Gastrocnemius medialis (tissue), 4 donors: ENCODE measurements at regions not wholly inside any gene's neighbourhood (a gene's known extent, or its start where the extent isn't known, plus 50 kb on each side); places are given as distances from the start of the nearest gene placed in this dataset.

Experiments
- POLR2A ChIP-seq, 2 donors: fragments of 450-650 bp; IDR thresholded peaks; one replicate each; pipeline ENCODE4 v1.6.1; 2017; ENCODE audit warnings: antibody characterized with exemption in 2 of 2, mild to moderate bottlenecking in 2 of 2, moderate library complexity in 2 of 2
- TF ChIP-seq, protein P1 (sequence below), 5 experiments: fragments of 450-650 bp in 3 of 5; fragments of 200-600 bp in 2 of 5; sonication (generic) in 2 of 5; IDR thresholded peaks in 4 of 5; conservative IDR thresholded peaks in 1 of 5; 1 replicate in 4 of 5; 2 replicates in 1 of 5; pipeline ENCODE4 v1.5.1; 2016 to 2019; ENCODE audit warnings: antibody characterized with exemption in 5 of 5, mild to moderate bottlenecking in 3 of 5, moderate library complexity in 3 of 5

DNA sequence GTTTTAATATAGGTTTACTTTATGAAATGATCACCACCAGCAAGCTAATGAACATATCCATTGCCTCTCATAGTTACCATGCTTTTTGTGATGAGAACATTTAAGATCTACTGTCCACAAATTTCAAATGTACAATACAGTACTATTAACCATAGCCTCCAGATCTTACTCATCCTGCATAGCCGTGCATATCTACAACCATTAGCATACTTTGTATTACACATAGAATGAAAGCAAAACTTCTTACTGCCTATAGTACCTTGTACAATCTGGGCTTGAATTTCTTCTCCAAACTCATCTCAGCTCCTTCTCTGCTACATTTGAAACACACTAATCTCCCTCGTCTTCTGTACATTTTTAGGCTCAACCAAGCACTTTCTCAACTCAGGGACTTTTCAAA, 510.6 kb downstream of the PRR16 start:
- TF ChIP-seq POLR2A (IDR thresholded peaks at IDR 0.05), result no peak
- TF ChIP-seq, protein P1, sequence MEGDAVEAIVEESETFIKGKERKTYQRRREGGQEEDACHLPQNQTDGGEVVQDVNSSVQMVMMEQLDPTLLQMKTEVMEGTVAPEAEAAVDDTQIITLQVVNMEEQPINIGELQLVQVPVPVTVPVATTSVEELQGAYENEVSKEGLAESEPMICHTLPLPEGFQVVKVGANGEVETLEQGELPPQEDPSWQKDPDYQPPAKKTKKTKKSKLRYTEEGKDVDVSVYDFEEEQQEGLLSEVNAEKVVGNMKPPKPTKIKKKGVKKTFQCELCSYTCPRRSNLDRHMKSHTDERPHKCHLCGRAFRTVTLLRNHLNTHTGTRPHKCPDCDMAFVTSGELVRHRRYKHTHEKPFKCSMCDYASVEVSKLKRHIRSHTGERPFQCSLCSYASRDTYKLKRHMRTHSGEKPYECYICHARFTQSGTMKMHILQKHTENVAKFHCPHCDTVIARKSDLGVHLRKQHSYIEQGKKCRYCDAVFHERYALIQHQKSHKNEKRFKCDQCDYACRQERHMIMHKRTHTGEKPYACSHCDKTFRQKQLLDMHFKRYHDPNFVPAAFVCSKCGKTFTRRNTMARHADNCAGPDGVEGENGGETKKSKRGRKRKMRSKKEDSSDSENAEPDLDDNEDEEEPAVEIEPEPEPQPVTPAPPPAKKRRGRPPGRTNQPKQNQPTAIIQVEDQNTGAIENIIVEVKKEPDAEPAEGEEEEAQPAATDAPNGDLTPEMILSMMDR (IDR thresholded peaks at IDR 0.05 in 4 of 5, conservative IDR thresholded peaks at IDR 0.05 in 1 of 5), result no peak
